Fibroblast of mammary gland (primary cell): ENCODE measurements at regions not wholly inside any gene's neighbourhood (a gene's known extent, or its start where the extent isn't known, plus 50 kb on each side); places are given as distances from the start of the nearest gene placed in this dataset.

Experiments
- DNase-seq: peaks from one replicate; pipeline ENCODE4 v3.0.0-alpha.2; 2010; ENCODE audit warnings: low read depth
- H3K4me3 ChIP-seq: 2 replicates; pipeline ENCODE4 v1.5.1; 2011; ENCODE audit warnings: low read depth, mild to moderate bottlenecking, low read length, moderate library complexity; ENCODE audit not compliant: control insufficient read depth
- CTCF ChIP-seq: conservative IDR thresholded peaks from 2 replicates; pipeline ENCODE4 v1.5.1; 2011; ENCODE audit warnings: low read depth, low read length, inconsistent platforms; ENCODE audit not compliant: control insufficient read depth, insufficient read depth

DNA sequence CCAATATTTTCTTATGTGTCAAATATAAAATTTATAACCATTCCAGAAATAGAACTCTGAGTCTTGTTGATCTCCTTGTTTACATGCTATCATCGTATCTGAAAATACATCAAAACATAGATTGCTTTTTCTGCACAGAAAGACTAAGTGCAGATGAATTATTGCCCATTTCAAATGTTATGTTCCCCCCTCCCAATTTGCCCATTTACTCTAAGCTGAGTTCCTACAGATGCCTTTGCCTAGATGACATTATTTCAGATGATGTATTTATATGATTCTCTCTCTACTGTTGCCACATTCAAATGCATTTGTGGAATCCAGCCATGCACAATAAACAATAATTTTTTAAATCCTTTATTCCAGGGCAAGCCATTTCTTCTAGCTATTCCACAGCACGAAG lies 810.1 kb upstream of the MGAT4C start:
- no peak for TF ChIP-seq CTCF
- no peak for DNase-seq
- H3K4me3 ChIP-seq: no peak overlapping the region

DNA sequence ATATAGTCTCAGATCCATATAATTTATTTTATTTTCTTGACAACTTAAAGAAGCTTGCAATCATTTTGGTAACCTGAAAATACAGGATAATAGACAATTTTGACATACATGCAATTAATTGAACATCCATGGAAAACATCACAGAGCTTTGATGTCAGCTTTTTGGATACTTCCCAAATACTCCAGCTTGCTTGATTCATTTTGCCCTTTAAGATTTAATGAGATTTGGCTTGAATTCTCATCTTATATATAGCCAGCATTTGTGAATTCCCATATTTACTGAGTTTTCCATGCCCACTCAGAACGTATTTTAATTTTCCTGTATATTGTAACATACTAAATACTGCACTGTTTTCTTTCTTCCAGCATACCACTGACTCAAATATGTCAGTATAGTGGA lies 803.0 kb upstream of the MGAT4C start:
- H3K4me3 ChIP-seq: no peak overlapping the region
- no peak for TF ChIP-seq CTCF
- no peak for DNase-seq

DNA sequence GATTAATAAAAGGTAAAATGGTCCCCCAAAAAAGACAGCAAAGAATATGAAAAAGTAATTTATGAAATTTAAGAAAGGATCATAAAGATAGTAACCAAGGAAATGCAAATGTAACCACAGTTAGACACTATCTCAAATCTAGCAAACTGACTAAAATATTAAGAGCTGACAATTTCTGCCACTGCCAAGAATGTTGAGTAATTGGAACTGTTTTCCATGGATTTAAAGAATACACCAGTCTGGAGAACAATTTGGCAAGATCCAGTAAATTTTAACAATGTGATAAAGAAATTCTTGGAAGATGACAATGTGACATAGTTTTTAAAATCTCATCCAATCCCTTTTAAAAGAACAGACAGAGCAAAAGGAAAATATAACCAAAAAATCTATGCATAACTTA lies 798.0 kb upstream of the MGAT4C start:
- H3K4me3 ChIP-seq: no peak overlapping the region
- no peak for DNase-seq
- no peak for TF ChIP-seq CTCF

GRCh38 chr12:87051621-87052020 lies 795.4 kb upstream of the MGAT4C start:
- no peak for TF ChIP-seq CTCF
- H3K4me3 ChIP-seq: no peak overlapping the region

DNA sequence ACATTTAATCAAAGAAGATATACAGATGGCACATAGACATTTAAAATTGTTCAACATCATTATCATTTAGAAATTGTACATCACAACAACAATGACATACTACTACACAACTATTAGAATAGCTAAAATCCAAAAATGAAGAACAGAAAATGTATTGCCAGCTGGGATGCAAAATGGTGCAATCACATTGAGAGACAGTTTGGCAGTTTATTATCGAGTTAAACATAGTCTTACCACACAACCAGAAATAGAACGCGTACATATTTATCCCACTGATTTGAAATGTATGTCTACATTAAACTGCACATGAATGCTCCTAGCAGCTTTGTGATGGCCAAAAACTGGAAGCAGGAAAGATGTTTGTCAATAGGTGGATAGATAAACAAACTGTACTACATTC lies 791.5 kb upstream of the MGAT4C start:
- H3K4me3 ChIP-seq: no peak overlapping the region
- DNase-seq: no peak
- TF ChIP-seq CTCF: no peak

More at GRCh38 chr12:87051621-87052020, 795.4 kb upstream of the MGAT4C start:
- no peak for DNase-seq

- no peak for TF ChIP-seq CTCF
- no peak for DNase-seq
- no peak overlapping the region for H3K4me3 ChIP-seq
These were observed 783.3 kb upstream of the MGAT4C start for GRCh38 chr12:87039536-87039935.

GRCh38 chr12:87038098-87038497 lies 781.9 kb upstream of the MGAT4C start:
- no peak for TF ChIP-seq CTCF
- no peak overlapping the region for H3K4me3 ChIP-seq
- DNase-seq: no peak
